HG03103 (cell line): ENCODE measurements at regions not wholly inside any gene's neighbourhood (a gene's known extent, or its start where the extent isn't known, plus 50 kb on each side); places are given as distances from the start of the nearest gene placed in this dataset.

ENCODE experiments used
- ATAC-seq: cut with Tn5 transposase; IDR thresholded peaks from one replicate; pipeline ENCODE4 v1.9.1; 2021; ENCODE audit warnings: low read depth; ENCODE audit not compliant: unreplicated experiment

- ATAC-seq: no peak
Measured at GRCh38 chr13:106942563-106942962, 374.6 kb upstream of the ARGLU1 start.

DNA sequence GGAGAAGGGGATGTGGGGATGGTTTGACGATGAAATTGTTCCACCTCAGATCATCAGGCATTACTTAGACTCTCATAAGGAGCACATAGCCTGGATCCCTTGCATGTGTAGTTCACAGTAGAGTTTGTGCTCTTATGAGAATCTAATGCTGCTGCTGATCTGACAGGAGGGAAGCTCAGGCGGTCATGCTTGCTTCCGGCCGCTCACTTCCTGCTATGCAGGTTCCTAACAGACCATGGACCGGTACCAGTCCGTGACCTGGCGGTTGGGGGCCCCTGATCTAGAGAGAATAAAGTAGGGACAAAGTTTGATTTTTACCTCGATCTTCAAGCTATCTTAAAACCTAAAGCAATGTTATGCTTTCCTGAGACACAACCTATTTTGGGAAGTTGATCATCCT lies 373.8 kb upstream of the ARGLU1 start:
- ATAC-seq: no peak

GRCh38 chr13:106927421-106927820 lies 359.5 kb upstream of the ARGLU1 start:
- no peak for ATAC-seq

GRCh38 chr13:106922384-106922783 lies 354.4 kb upstream of the ARGLU1 start:
- no peak for ATAC-seq

- ATAC-seq: no peak
Measured at GRCh38 chr13:106919638-106920037, 351.7 kb upstream of the ARGLU1 start.

DNA sequence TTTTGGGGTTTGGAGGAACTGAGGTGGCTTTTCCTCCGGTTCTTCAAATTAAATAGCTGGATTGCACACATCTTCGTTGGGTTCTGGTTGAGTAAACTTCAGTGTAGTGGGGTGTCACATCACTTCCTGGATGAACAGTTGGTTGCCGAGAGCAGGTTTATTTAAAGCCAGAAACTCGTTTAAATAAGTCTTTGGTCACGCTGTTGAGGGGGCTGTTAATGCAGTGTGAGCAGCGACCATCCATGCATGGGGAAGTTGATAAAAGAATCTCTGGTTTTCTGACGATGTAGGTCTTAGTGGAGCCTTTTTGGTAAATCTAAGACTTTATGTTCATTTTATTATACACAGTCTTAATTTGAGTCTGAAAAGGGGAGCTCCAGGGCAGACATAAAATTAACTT lies 351.2 kb upstream of the ARGLU1 start:
- peak; percentile 43 for ATAC-seq

DNA sequence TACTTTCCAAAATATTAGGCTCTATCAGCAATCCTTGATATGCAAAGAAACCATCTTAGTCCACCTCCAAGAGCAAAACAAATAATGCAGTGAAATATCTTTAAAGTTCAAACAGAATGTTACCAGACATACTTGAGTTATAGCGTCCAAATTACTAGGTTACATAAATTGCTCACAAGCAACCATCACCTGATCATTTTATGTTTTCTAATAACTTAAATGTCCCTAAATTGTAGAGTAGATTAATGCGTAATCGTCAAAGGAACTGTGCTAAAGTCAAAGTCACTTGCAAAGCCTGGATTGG lies 350.6 kb upstream of the ARGLU1 start:
- no peak for ATAC-seq

DNA sequence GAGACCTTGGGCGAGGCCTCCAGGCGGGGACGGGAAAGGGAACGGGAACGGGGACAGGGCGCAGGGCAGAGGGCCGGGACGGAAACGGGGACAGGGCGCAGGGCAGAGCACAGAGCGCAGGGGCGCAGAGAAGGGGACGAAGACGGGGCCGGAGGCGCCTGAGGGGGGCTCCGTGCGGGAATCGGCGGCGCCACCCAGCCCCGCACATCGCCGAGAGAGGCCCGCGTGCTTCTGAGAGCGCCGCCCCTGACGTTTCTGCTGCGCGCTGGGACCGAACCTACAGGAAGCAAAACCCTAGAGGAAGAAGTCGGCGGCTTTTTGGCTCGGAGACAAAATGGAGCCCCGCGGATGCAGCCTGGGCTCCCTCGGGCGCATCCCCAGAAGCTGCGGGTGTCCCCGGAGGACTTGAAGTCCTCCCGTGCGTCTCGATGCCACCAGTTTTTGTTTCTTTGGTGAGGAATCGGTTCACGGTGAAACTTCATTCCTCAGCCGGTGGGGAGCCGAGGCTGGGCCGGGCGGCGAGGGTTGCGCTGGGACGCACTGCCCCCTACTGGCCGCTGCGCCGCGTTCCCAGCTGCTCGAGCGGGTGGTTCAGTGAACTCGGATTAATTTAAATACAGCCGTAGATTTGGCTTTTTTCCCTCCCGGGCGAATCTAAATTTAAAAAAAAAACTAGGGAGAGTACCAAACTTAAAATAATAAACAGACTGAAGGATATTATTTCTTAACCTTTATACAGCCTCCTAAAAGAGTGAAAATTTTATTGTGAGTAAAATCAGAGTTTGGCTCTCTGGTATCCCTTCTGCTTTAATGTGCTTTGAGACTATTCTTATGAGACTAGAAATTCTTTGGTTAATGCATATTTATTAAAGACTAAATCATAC lies 350.0 kb upstream of the ARGLU1 start:
- ATAC-seq: peak; percentile 81

DNA sequence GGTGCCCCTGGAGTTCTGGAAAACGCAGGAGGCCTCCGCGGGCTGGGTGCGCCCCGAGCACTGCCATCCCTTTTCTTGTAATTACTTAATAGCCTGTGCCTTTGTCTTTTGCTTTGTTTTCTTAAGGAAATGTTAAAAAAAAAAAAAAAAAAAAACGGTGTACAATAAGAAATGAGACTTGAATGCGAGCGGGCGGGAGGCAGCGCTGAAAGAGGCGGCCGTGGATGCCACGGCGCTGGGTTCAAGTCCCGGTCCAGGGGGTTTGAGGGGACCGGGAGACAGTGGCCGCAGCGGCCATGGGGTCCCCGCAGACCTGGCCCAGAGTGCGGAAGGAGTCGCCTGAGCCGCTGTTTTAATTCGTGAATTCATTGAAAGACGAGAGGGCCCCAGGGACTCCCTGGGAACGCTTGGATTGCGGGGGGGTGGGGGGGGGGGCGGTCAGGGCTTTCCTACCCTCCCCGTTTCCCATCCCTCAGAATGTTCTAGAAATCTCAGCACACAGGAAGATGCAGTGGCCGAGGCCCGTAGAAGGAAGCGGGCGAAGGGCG lies 349.2 kb upstream of the ARGLU1 start:
- ATAC-seq: no peak

GRCh38 chr13:106916329-106916976 lies 348.5 kb upstream of the ARGLU1 start:
- no peak for ATAC-seq

DNA sequence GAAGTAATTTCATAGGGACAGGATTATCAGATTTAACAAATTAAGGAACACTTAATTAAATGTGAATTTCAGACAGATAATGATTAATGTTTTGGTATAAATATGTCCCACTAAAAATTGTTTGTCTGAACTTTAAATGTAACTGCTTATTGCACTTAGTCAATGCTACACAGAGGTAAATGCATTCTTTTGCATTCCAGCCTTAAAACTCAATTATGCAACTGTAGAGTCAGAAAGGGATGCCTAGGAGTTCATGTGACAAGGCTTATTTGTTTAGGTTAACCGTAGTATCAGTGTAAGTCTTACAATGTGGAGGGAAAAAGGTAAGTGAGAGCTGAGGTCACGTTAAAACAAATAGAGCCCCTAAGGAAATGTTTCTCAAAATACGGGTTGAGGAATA lies 347.2 kb upstream of the ARGLU1 start:
- ATAC-seq: no peak

GRCh38 chr13:106911627-106912026 lies 343.7 kb upstream of the ARGLU1 start:
- ATAC-seq: no peak

DNA sequence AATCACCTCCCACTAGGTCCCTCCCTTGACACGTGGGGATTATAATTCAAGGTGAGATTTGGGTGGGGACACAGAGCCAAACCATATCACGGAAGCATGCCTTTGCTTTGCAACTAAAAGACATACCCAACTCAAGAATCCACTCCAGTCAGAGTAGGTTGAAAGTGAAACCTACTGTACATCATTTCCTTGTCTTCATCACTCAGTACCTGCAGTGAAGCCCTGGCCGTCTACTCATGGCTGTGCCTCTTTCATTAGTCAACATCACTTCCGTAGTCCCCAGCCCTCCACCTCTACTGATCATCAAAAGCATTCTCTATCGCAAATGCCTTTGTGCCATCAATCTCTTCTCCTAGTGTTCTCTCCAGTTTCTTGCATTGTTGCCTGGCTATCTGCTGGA lies 343.1 kb upstream of the ARGLU1 start:
- ATAC-seq: no peak

GRCh38 chr13:106906426-106906996 lies 338.6 kb upstream of the ARGLU1 start:
- ATAC-seq: no peak

- no peak for ATAC-seq
Measured at GRCh38 chr13:106905380-106906162, 337.6 kb upstream of the ARGLU1 start.

GRCh38 chr13:106899442-106899841 lies 331.5 kb upstream of the ARGLU1 start:
- no peak for ATAC-seq

GRCh38 chr13:106898231-106898630 lies 330.3 kb upstream of the ARGLU1 start:
- no peak for ATAC-seq

- no peak for ATAC-seq
Measured at GRCh38 chr13:106888148-106888547, 320.2 kb upstream of the ARGLU1 start.

DNA sequence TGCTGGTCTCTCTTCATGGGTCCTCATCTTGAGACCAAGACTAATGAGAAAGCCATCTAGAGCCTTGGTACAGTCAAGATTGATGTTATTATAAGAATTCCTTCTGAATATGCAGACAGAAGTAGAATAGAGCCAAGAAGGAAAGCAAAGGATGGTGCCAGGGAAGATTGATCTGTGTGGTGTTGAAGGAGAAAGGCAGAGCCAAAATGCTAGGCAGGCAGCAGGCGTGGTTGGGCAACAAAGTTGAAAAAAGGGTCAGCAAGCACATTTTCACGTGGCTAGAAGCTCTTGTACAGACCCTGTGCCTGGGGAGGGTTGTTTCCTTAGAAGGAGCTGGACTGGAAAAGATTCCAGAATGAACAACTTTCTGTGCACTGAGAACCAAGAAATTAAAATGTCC lies 319.7 kb upstream of the ARGLU1 start:
- no peak for ATAC-seq

DNA sequence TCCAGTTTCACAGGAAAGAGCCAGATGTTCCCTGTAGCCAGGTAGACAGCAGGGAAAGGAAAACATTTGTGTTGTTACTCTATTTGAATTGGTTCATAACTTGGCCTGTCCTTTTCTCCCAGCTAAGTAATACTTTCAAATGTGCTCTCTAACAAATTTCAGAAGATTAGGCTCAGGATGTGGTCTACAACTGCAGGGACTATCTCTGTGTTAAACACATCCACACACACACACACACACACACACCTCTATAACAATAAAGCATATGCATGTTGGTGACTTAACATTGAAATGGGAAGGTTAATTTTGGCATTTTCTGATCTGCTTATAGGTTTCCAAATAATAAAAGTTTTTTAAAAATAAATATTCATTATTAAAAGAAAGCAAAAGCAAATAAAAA lies 316.0 kb upstream of the ARGLU1 start:
- ATAC-seq: no peak

DNA sequence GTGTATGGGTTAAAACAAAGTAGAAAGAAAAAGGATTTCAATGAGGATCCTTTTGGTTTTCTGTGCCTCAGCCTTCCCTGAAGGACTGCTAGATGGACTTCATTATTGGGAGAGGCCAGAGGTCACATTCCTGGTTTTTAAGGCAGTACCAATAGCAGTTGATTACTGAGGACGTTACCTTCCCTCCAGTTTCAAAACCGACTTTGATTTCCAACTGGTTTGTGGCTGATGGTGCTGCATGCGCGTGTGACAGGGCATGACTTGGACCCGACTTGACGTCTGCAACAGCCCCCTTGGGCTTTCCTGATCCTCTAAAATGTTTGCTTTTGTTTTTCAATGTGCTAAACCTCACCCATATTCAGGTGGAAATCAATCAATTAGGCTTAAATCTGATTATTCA lies 314.3 kb upstream of the ARGLU1 start:
- ATAC-seq: no peak
